ENCODE measurements at regions not wholly inside any gene's neighbourhood (a gene's known extent, or its start where the extent isn't known, plus 50 kb on each side); places are given as distances from the start of the nearest gene placed in this dataset.

DNA sequence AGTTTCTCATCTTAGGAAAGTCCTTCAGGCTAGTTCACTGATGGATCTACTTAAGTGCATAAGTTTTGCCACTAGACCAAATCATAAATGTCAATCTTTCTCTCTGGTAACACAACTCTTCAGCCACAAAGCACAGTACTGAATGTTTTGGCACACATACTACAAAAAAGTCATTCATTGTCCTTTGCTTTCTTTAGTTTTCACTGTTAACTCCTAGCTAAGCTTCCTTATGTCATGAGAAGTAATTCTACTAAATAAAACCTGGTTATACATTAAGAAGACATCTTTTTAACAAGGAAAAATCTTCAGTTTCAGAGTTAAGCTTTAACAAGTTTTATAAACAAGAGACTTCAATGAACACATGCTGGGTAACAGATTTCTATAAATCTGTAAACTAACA is 379.2 kb upstream of the NFIA start:
- Histone ChIP-seq H3K9ac (replicated peaks in 1 of 4; ENCODE audit: extremely low read depth in 1 of 4, low read depth in 3 of 4, low read length in 3 of 4) (no peak overlapping the region), H2AFZ (ENCODE audit: low read length) (no peak overlapping the region), H3K36me3 (ENCODE audit: control insufficient read depth in 2 of 4, insufficient read depth in 4 of 4, low read length in 3 of 4) (no peaks in the 10 kb centered on the region), H2BK15ac (ENCODE audit: low read length) (no peak overlapping the region), H3K9me3 (ENCODE audit: insufficient read depth in 2 of 2, low read depth in 1 of 2, low read length in 1 of 2) (no peaks in the 10 kb centered on the region; a peak in 1 of 4 replicates), H3K4me2 (ENCODE audit: insufficient read depth in 1 of 2, low read depth in 2 of 2, low read length in 2 of 2) (no peak overlapping the region), H3K4me3 (ENCODE audit: extremely low read depth in 1 of 4, insufficient read depth in 2 of 4, low read depth in 3 of 4, low read length in 4 of 4) (no peak overlapping the region), H3K4ac (replicated peaks; ENCODE audit: insufficient read length, low read depth, low read length) (no peak overlapping the region), H3K23ac (ENCODE audit: insufficient read length) (no peak overlapping the region), H3K27me3 (replicated peaks in 1 of 4; ENCODE audit: control insufficient read depth in 3 of 4, extremely low read depth in 1 of 4, insufficient read depth in 3 of 4, low read length in 3 of 4) (no peaks in the 10 kb centered on the region), H4K8ac (ENCODE audit: extremely low read depth, insufficient read depth, low read length) (no peak overlapping the region), H3K23me2 (ENCODE audit: low read depth, low read length) (no peaks in the 10 kb centered on the region), H3K14ac (ENCODE audit: insufficient read length) (no peak overlapping the region), H4K5ac (ENCODE audit: insufficient read length, low read depth, low read length) (no peak overlapping the region), H2BK5ac (ENCODE audit: low read depth, low read length) (no peak overlapping the region), H2BK120ac (replicated peaks; ENCODE audit: low read depth, low read length) (no peak overlapping the region), H3K27ac (ENCODE audit: low read depth, low read length) (no peak overlapping the region), H3K79me1 (ENCODE audit: low read depth, low read length) (no peaks in the 10 kb centered on the region), H3K56ac (replicated peaks; ENCODE audit: insufficient read length, low read depth, low read length) (no peak overlapping the region), H3K4me1 (replicated peaks in 1 of 4; ENCODE audit: control insufficient read depth in 3 of 4, insufficient read depth in 4 of 4, low read length in 3 of 4) (peaks cover 0 to 5% (median 3%) of the 10 kb centered on the region in 4 experiments; a peak in 4 of 7 replicates), H4K91ac (replicated peaks; ENCODE audit: insufficient read length, low read length) (no peak overlapping the region), H3K79me2 (ENCODE audit: control insufficient read depth in 1 of 2, insufficient read depth in 2 of 2, low read length in 2 of 2) (no peaks in the 10 kb centered on the region), H3K18ac (ENCODE audit: extremely low read depth, low read length) (no peak overlapping the region), H2AK5ac (ENCODE audit: low read depth, low read length) (no peak overlapping the region), H2BK20ac (ENCODE audit: low read length) (no peak overlapping the region), H2BK12ac (ENCODE audit: low read depth, low read length) (no peak overlapping the region), H4K20me1 (replicated peaks in 1 of 2; ENCODE audit: control insufficient read depth in 1 of 2, insufficient read depth in 2 of 2, low read length in 2 of 2) (no peaks in the 10 kb centered on the region)
- no peak for DNase-seq (ENCODE audit: low read depth in 1 of 2, low spot score in 2 of 2)
- FAIRE-seq, result no peak
- CTCF ChIA-PET (ENCODE audit: partially characterized antibody), result interaction anchor here (1.0 kb wide), 1 partner anchor 62 kb away, joined by 3 read pairs; no protein-coding TSS in a partner anchor
- POLR2A ChIA-PET (ENCODE audit: partially characterized antibody), result no interaction called here
- TF ChIP-seq RBBP5 (IDR thresholded peaks at IDR 0.05; ENCODE audit: borderline replicate concordance, low read depth, low read length) (no peak), RNF2 (IDR thresholded peaks at IDR 0.05; ENCODE audit: borderline replicate concordance, low read depth, low read length, missing control alignments, poor library complexity, severe bottlenecking) (no peak), POLR2A (IDR thresholded peaks at IDR 0.05; ENCODE audit: control extremely low read depth in 1 of 2, low read depth in 2 of 2, low read length in 2 of 2) (no peak), SRF (IDR thresholded peaks at IDR 0.05; ENCODE audit: low read depth, low read length) (no peak), NRF1 (IDR thresholded peaks at IDR 0.05; ENCODE audit: low read depth, low read length) (no peak), TAF1 (IDR thresholded peaks at IDR 0.05; ENCODE audit: low read depth, low read length) (no peak), GABPA (IDR thresholded peaks at IDR 0.05; ENCODE audit: borderline replicate concordance, insufficient read depth, low read length) (no peak), RFX5 (IDR thresholded peaks at IDR 0.05; ENCODE audit: borderline replicate concordance, low read depth, low read length) (no peak), JUND (IDR thresholded peaks at IDR 0.05; ENCODE audit: low read length) (no peak), EP300 (IDR thresholded peaks at IDR 0.05; ENCODE audit: borderline replicate concordance in 1 of 2, low read depth in 2 of 2, low read length in 2 of 2) (no peak), ZNF274 (IDR thresholded peaks at IDR 0.05; ENCODE audit: borderline replicate concordance, extremely low read depth, low read length) (no peak)
